HG03378 (cell line): ENCODE measurements at regions not wholly inside any gene's neighbourhood (a gene's known extent, or its start where the extent isn't known, plus 50 kb on each side); places are given as distances from the start of the nearest gene placed in this dataset.
A peak's percentile ranks its signal among the peaks of the same experiment; 100 is the strongest.

Experiments
- ATAC-seq: cut with Tn5 transposase; IDR thresholded peaks from one replicate; pipeline ENCODE4 v1.9.1; 2021; ENCODE audit warnings: mild to moderate bottlenecking, moderate library complexity; ENCODE audit not compliant: unreplicated experiment

- ATAC-seq: no peak
These were observed 259.8 kb upstream of the CXCR4 start for GRCh38 chr2:136377423-136378382.

DNA sequence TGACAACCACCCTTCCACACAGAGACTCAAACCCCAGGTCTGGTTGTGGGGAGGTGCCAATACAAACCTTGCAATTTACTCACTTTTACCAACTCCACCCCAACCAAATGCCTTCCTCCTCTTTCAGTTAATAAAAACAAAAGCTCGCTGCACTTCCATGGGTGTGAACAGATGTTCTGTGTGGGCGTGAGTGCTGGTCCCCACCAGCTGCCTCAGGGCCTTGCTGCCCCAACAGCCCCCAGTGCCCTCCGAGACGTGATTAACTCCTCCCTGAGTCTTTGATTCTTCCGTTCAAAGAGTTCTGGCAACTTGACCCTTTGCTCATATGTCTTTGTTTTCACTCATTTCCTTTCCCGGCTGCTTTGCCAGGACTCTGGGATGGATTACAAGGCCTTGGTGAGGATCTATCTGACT is 258.9 kb upstream of the CXCR4 start:
- no peak for ATAC-seq

DNA sequence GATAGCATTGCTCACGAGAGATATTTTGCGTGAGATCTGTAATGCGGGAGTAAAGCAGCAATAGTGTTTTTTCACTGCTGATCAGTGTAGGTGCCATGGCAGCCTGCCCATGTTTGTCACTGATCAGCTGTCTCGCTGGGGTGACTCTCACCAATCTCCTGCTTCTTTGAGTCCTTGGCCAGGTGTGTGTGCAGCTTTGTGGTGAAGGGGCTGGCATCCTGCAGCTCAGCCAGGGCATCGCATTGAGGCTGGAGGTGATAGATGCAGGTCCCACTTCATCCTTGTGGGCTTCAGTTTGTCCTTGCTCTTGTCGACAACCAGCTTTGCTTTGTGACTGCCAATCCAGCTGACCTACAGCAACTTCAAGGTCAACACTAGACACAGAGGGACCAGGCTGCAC is 258.3 kb upstream of the CXCR4 start:
- no peak for ATAC-seq

DNA sequence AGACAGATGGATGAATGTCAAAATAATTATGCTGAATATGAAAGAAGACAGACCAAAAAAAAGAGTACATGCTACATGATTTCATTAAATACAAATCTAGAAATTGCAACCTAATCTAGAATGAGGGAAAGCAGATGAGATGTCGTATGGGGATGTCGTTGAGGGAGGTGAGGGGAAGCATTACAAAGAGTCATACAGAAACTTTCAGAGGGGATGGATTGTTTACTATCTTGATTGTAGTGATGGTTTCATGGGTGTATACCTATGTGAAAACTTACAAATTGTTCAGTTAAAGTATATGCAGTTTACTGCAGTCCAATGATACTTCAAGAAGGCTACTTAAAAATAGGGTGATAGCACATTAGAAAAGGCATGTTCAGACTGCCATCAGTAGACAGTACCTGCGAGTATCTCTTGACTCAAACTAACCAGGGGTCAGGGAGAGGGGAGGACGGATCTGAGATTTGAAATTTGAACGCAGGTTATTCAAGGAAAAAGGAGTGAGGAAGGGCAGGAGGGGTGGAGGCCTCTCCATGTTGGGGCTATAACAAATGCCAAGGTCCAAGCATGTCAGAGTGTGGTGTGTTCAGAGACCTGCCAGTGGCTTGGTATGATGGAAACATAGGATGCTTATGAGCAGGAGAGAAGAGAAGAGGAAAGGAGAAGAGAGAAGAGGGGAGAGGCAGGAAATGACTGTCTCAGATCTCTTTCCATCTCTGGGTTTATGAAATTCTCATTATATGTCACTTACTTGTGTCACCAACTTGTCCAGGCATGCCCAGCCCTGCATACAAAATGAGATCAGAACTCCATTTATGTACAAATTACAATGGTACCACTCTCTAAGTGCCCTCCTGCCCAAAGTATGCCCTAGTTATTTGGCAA is 257.3 kb upstream of the CXCR4 start:
- peak; percentile 69 for ATAC-seq

DNA sequence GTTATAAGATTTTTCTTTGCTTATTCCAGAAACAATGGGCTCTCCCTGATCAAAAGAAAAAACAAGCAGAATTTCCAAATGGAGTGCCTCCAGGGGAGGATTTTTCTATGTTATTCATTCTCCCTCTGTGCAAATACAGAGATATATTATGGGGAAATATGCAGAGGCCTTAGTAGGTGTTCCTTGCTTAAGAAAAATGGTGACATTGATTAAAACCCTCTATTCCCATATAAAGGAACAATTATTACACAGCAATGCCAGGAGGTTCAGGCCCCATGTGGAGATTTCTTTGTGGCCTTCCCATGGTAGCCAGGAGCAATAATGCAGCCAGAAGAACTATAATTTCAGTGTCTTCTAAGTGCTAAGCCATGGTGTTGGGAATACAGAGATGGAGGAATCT is 255.9 kb upstream of the CXCR4 start:
- no peak for ATAC-seq

- no peak for ATAC-seq
These were observed 255.1 kb upstream of the CXCR4 start for GRCh38 chr2:136373029-136373428.

DNA sequence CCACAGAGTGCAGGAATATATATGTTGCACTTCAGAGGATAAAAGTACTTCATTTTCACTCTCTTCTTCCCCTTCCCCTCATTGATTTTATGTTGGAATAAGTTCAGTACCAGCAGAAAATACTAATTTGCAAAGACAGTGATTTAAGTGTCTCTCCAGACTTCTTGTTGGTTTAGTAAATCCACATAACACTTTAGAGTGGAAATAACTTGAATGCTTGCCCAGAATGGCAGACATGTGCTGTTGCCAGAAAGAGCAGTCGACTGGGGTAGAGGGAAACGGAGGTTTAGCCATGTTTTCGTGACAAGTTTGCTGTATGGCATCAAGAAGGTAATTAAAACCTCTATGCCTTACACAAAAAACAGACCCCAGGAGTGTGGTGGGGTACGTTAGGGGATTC is 246.0 kb upstream of the CXCR4 start:
- ATAC-seq: no peak

DNA sequence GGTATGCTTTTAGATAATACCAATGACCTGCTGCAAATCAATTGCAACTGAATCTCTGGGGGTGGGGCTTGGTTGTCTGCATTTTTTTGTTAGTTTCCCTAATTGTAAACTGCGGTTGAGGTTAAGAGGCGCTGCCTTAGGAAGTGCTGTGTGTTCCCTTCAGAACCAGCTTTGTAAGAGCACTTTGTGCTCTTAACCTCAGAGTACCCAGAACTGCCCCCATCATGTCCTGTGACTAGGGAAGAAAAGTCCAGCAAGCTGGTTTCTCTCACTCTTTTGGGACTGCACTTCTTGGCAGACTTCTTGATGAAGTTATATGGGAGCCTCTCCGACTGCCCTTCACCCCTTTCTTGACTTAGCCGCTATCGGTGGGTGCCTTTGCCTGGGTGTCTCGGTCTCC is 245.5 kb upstream of the CXCR4 start:
- ATAC-seq: no peak

DNA sequence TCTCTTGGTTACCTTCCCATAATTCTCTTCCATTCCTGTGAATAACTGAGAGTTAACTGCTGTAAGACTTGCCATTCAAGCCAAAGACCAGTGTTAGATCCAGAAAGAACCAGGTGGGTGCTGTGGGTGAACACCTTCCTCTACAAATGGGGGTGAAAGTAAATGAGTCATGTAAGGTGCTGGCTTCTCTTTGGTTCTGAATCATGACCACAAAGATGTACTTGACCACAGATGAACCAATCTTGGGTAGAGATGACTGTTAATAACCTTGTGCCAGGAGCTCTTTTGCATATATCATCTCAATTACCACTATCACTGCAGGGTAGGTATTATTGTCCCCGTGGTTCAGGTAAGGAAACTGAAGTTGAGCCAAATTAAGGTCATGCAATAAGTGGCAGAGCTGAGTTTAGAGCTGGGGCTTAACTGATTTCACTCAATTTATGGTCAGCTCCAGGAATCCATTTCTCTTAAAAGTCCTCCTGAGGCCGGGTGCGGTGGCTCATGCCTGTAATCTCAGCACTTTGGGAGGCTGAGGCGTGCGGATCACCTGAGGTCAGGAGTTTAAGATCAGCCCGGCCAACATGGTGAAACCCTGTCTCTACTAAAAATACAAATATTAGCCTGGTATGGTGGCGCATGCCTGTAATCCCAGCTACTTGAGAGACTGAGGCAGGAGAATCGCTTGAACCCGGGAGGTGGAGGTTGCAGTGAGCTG is 244.9 kb upstream of the CXCR4 start:
- ATAC-seq: peak; percentile 99

- no peak for ATAC-seq
These were observed 243.6 kb upstream of the CXCR4 start for GRCh38 chr2:136361521-136361920.

GRCh38 chr2:136360790-136361189 is 242.8 kb upstream of the CXCR4 start:
- no peak for ATAC-seq

- ATAC-seq: no peak
These were observed 241.4 kb upstream of the CXCR4 start for GRCh38 chr2:136359121-136359965.

GRCh38 chr2:136358576-136358975 is 240.6 kb upstream of the CXCR4 start:
- no peak for ATAC-seq

GRCh38 chr2:136357007-136357380 is 239.0 kb upstream of the CXCR4 start:
- no peak for ATAC-seq

DNA sequence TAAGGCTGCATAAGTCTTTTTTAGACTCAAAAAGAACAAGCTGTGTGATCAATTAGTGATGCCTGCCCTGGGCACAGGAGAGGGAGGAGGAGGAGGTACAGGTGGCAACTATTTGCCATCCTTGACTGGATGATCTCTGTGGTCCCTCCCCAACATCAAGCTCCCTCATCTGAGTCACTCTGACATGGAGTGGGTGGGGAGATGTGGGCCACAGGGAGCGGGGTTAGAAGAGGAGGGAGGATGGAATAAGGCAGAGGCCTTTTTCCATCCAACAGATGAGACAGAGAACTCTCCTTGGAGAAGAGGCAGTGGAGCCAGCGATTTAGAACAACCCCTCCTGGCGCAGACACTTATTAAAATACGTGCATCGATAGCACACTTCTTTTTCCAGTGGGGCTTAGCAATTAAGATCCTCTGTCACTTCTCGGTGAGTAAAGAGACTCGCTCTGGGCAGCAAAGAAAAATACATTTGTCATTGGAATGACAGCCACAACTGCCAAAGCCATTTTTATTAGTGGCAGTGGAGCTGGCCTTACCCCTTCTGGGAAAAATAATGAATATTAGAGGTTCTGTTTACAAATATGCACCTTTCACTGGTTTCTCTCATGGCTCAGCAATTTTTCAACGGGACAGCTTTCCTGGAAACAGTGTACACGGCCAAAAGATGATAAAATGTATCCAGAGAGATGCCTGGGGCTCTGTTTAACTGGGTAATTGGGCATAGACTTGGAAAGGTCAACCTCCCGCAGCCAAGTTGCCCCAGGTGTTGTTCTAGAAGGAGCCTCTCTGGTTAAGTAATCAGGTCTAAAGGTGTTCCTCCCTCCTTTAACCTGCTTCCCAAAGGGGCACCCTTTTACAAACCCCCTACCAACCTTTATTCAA is 238.4 kb upstream of the CXCR4 start:
- ATAC-seq: no peak

- no peak for ATAC-seq
These were observed 233.7 kb upstream of the CXCR4 start for GRCh38 chr2:136351684-136352083.

GRCh38 chr2:136347981-136348380 is 230.0 kb upstream of the CXCR4 start:
- no peak for ATAC-seq

GRCh38 chr2:136344339-136344738 is 226.4 kb upstream of the CXCR4 start:
- no peak for ATAC-seq

DNA sequence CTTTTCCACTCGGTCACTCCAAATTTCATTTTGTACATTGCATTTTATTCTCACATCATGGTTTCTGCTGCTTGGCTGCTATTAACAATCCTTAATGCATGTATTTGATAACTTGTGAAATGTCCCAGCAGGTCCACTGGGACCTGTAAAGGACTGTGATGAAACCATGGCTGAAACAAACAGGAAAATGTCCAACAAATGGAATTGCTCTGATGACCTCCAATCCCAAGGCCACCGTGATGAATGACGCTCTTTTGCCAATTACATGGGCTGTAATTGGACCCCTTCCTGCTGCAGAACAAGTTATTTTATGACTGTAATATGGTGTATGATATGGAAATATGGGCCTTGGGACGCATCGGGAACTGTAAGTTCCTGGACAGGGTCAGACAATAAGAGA is 224.2 kb upstream of the CXCR4 start:
- no peak for ATAC-seq
